AML-193 (cell line): ENCODE measurements at regions not wholly inside any gene's neighbourhood (a gene's known extent, or its start where the extent isn't known, plus 50 kb on each side); places are given as distances from the start of the nearest gene placed in this dataset.

Source experiments
- DNase-seq, 2 experiments: peaks; one replicate each; lab custom pipeline; 2025; lab: John Stamatoyannopoulos, UW

DNA sequence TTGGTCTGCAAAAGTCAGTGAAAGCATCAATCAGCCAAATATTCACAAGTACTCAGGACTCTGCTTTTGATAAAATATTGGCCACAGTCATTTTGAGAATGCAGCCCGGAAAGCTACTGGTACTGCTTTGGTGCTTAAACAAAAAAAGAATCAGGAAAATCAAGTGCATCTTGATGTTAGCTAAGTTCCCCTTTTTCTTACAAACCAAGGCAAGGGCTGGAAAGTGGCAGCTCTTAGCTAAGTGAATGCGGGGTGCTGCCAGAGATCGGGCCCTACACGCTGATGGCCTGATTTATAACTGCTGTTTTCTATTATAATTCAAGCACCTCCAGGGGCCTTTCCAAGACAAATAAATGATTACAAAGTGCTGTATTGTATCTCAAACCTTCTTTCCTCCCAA lies 136.8 kb upstream of the MGMT start:
- no peak for DNase-seq

GRCh38 chr10:129331207-129331838 lies 135.7 kb upstream of the MGMT start:
- DNase-seq: no peak

DNA sequence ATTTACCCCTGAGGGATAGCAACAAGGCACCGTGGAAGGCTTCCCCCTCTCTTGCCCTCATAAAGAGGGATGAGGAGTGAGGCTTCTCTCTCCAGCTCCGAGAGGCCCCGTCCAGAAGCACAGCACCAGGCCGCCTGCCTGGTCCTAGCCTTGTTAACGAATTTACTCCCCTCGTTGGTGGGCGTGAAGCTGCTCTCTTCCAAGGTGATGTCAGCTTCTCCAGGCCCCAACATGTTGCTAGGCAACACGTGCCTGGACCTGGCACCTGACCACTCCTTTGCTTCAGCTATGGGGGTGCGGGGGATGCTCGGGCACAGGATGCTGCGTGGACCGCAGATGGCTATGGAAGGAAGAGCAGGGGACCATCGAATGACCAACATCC lies 135.2 kb upstream of the MGMT start:
- no peak for DNase-seq

DNA sequence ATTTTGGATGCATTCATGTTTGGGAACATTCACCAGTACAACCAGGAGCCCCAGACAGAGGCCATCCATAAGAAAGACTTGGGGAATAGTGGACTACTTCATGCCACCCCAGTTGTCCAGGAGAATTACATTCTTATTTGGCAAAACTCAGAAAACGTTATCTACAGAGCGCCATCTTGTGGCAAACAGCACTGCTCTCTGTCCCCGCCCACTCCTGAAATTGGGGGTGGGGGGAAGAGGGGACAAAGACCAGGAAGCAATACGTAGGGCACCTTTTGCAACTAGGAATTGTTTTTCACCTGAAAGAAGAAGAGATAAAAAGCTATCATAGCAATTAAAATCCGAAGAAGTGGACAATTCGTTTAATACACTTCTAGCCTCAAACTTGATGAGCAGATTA lies 134.6 kb upstream of the MGMT start:
- peak in 1 of 2 experiments; percentile 4 for DNase-seq

DNA sequence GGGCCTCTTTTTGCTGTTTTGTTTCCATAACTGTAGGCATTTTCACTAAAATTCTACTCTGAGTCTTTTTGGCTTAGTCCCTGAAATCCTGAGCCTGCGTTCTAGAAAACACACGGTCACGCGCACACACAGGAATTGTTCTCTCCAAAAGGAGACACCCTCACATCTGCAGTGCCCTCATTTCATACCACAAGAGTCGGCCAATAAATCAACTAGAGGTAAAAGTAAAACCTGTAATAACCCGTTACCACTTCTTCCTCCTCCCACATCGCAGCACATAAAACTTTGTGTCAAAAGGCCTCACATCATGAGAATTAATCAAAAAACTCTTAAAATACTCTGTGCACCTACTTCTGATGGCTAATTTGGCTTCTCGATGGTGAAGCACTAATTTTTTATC lies 133.3 kb upstream of the MGMT start:
- no peak for DNase-seq

DNA sequence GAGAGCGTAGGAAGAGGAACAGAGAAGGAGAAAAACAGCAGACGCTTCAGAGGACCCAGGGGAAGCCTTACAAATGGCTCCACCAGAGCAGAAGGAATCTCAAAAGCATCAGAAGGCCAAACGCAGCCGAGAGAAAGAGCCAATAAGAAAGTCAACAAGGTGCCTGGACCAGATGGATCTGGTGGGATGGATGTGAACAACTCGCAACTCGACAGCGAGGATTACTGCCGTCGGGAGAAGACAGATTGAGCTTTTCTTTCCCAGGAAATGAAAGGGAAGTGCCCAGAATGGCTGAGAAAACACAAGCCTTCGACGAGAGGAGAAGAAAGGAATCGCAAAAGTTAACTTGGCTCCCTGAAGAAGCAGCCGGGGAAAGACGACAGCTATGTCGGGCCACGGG lies 132.8 kb upstream of the MGMT start:
- DNase-seq: no peak

GRCh38 chr10:129335396-129335795 lies 131.6 kb upstream of the MGMT start:
- no peak for DNase-seq

DNA sequence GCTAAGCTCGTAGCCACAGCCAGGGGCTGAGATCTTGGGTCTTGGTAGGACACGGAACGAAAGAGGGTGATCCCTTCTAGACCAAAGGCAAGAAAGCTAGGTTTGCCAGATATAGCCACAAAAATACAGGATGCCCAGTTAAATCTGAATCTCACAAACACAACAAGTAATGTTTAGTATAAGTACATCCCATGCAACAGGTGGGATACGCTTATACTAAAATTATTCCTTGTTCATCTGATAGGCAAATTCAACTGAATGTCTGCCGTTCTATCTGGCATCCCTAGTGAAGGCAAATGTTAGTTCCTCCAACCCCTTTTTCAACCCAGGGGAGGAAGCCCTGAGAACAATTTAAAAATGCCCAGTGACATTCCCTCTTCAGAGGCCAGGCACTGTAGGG lies 131.1 kb upstream of the MGMT start:
- DNase-seq: peak in 1 of 2 experiments; percentile 21

GRCh38 chr10:129339191-129339590 lies 127.8 kb upstream of the MGMT start:
- no peak for DNase-seq

DNA sequence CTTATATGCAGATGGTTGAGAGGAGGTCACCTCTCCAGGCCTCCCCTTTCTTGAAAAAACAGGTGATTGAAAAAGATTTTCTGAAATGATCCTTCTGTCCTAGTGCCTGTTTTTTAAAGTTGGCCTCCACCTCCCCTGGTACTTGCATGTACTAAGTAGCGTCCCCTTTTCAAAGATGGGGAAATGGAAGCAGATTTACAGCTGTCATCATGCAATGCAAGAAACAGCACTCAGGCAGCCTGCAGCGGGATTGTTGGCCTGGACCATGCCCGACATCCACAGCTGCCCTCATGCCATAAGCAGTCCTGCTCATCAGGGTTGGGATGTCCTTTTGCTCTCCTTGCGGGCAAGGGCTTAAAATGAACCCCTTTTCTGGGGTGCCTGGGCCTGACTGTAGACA lies 127.2 kb upstream of the MGMT start:
- DNase-seq: no peak

DNA sequence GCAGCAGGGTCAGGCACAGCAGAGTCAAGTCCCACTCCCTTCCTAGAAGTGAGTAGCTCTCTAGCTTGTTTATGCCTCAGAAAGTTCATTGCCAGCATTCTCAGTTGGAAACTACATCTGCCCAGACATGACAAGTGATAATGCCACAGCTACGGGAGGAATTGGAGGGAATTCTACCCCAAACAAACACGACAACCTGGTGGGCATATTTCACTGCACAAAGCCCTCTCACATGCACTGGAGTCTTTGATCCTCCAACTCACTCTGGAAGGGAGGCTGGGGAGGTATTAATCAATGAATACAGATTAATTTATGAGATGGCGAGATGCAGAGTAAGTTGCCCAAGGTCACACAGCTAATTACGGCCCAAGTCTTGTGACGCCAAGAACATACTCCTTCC lies 126.0 kb upstream of the MGMT start:
- no peak for DNase-seq

GRCh38 chr10:129342385-129342784 lies 124.7 kb upstream of the MGMT start:
- no peak for DNase-seq

GRCh38 chr10:129343141-129343540 lies 123.9 kb upstream of the MGMT start:
- no peak for DNase-seq

- DNase-seq: no peak
Observed at GRCh38 chr10:129344103-129344502, 122.9 kb upstream of the MGMT start.

DNA sequence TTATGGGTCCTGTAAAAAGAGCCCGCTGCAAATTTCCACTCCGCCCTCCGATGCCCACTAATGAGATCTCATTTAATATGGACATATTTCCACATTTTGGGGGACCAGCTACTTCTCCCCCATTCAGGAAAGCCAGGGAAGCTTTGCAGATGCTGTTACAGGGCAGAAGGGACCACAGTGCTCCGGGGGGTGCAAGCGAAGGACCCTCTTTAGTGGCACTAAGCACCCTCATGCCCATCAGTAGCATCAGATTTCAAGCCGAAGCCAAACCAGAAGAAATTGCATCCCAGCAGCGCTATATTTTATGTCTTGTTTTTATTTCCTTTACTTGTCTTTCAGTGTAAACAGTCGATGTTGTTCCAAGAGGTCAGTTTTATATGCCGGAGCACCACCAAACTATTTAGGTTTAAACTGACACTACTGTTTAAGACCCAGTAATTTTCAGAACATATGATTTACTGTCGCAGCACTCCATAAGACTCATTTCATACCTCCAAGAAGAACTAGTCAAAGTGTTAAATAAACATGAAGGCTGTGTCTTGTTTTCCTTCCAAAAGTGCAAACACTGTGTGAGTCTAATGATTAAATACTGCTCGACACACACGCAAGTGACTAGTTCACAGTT lies 122.2 kb upstream of the MGMT start:
- DNase-seq: no peak

- no peak for DNase-seq
Observed at GRCh38 chr10:129345763-129346162, 121.3 kb upstream of the MGMT start.

DNA sequence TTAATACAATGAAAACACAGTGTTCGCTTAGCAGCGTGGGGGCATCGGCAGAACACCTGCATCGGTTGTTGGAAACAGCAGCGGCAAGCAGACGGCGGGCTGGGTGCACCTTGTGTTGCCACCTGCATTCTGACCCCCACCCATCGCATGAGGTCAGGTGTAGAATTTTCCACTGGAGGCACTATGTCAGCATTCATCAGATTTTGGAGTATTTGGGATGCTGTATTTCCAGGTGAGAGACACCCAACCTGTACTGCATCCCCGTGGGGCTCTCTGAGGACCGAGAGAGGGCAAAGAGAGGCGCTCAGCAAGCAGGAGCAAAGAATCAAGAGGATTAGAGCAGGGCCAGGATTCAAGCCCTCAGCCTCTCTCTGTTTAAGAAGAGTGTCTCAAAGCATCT lies 116.4 kb upstream of the MGMT start:
- DNase-seq: no peak

DNA sequence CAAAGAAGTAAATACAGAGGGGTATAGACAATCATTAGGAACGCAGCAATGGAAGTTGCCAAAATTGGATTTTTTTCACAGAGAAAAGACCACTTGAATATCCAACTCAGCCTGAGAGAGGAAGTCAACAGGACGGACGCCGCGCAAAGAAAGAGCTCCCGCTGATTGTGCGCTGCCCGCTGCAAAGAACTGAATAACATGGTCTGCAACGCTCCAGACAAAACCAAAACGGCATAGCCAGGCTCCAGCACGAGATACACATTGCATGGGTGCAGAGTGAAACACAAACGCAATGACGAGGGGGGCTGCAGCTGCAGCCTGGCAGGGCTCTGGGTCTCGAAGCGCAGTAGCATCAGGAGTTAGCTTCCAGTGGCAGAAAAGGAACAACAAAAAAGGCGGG lies 113.9 kb upstream of the MGMT start:
- no peak for DNase-seq

GRCh38 chr10:129360046-129360445 lies 107.0 kb upstream of the MGMT start:
- no peak for DNase-seq

- no peak for DNase-seq
Observed at GRCh38 chr10:129361676-129362376, 105.2 kb upstream of the MGMT start.

DNA sequence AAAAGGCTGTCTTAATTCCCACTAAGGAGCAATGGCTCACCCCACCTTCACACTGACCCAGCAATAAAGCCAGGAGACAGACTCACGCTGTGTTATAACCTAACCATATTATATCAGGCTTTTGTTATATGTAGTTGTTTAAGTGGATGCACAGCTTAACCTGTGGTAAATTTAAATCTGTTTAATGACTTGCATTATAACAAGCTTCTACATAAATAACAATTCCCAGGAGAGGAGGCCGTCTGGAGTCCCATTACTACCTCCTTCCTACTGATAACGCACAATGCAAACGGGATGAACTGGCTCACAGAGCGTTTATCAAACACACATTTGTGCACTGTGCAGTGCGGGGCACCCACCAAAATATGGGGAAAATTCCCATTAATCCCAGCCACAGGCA lies 102.1 kb upstream of the MGMT start:
- DNase-seq: no peak

- no peak for DNase-seq
Observed at GRCh38 chr10:129365767-129366402, 101.2 kb upstream of the MGMT start.

GRCh38 chr10:129366450-129366849 lies 100.6 kb upstream of the MGMT start:
- DNase-seq: no peak
